HL-60 (cell line): ENCODE measurements at regions not wholly inside any gene's neighbourhood (a gene's known extent, or its start where the extent isn't known, plus 50 kb on each side); places are given as distances from the start of the nearest gene placed in this dataset.
"Not testable (repeated sequence)": the region's sequence is repeated elsewhere in the genome, so short reads cannot be mapped to it uniquely, and the experiment has no call there.

Experiments used
- DNase-seq, 2 experiments: peaks; one replicate each; pipeline ENCODE4 v3.0.0-alpha.2; 2010 to 2020; ENCODE audit warnings: low read depth in 1 of 2, low spot score in 1 of 2
- H3K27ac ChIP-seq: fragments of 250-450 bp; sonication (Bioruptor Pico); replicated peaks from 2 replicates; pipeline ENCODE4 v1.5.1; 2020; ENCODE audit warnings: mild to moderate bottlenecking, moderate library complexity
- H3K27me3 ChIP-seq: fragments of 250-450 bp; sonication (Bioruptor Pico); 2 replicates; pipeline ENCODE4 v1.5.1; 2021; ENCODE audit warnings: mild to moderate bottlenecking, moderate library complexity; ENCODE audit not compliant: insufficient read depth, poor library complexity, severe bottlenecking
- H3K4me3 ChIP-seq: replicated peaks from 2 replicates; pipeline ENCODE4 v1.5.1; 2011; ENCODE audit warnings: mild to moderate bottlenecking, control low read depth, low read length; ENCODE audit not compliant: insufficient read depth
- GABPA ChIP-seq: IDR thresholded peaks from 2 replicates; pipeline ENCODE4 v1.6.1; 2012; ENCODE audit warnings: low read depth
- POLR2AphosphoS5 ChIP-seq: IDR thresholded peaks from 2 replicates; pipeline ENCODE4 v1.6.1; 2012; ENCODE audit warnings: low read depth
- REST ChIP-seq: IDR thresholded peaks from 2 replicates; pipeline ENCODE4 v1.6.1; 2012; ENCODE audit warnings: low read depth; ENCODE audit not compliant: insufficient replicate concordance
- SPI1 ChIP-seq: IDR thresholded peaks from 2 replicates; pipeline ENCODE4 v1.6.1; 2012; ENCODE audit warnings: low read depth, mild to moderate bottlenecking, borderline replicate concordance
- TF ChIP-seq, protein P1 (sequence below): IDR thresholded peaks from one replicate; pipeline ENCODE4 v1.5.1; 2011; ENCODE audit warnings: low read length, control low read depth, inconsistent platforms; ENCODE audit not compliant: insufficient read depth

- Histone ChIP-seq H3K4me3 (no peak overlapping the region), H3K27ac (no peak overlapping the region), H3K27me3 (no peaks in the 10 kb centered on the region)
- no peak for DNase-seq
- no peak for TF ChIP-seq GABPA
- TF ChIP-seq REST: no peak
- TF ChIP-seq, protein P1, sequence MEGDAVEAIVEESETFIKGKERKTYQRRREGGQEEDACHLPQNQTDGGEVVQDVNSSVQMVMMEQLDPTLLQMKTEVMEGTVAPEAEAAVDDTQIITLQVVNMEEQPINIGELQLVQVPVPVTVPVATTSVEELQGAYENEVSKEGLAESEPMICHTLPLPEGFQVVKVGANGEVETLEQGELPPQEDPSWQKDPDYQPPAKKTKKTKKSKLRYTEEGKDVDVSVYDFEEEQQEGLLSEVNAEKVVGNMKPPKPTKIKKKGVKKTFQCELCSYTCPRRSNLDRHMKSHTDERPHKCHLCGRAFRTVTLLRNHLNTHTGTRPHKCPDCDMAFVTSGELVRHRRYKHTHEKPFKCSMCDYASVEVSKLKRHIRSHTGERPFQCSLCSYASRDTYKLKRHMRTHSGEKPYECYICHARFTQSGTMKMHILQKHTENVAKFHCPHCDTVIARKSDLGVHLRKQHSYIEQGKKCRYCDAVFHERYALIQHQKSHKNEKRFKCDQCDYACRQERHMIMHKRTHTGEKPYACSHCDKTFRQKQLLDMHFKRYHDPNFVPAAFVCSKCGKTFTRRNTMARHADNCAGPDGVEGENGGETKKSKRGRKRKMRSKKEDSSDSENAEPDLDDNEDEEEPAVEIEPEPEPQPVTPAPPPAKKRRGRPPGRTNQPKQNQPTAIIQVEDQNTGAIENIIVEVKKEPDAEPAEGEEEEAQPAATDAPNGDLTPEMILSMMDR: no peak
- TF ChIP-seq POLR2AphosphoS5: no peak
- TF ChIP-seq SPI1: no peak
Measured at GRCh38 chr5:118392491-118392890, 595.9 kb downstream of the DTWD2 start.

GRCh38 chr5:118382931-118383330, 605.4 kb downstream of the DTWD2 start:
- not testable (repeated sequence) for H3K4me3 ChIP-seq, DNase-seq, H3K27me3 ChIP-seq, H3K27ac ChIP-seq

DNA sequence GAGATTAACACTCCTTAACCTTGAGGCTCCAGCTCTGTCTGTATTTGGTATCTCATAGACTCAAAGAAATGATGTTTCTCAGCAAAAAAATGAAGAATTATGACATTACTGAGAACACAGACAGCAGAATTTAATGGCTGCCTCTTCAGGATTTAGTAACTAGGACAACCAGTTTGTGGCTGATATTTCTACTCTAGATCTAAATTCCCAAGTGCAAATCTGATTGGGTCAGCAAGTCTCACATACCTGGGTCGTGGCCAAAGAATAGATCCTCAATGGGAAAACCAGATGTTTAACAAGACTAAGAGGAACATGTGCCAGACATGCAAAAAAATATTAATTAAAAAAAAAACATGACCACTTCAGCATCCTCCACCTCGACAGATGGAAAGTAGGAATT, 608.9 kb downstream of the DTWD2 start:
- no peaks in the 10 kb centered on the region for H3K27me3 ChIP-seq
- no peak overlapping the region for H3K4me3 ChIP-seq
- TF ChIP-seq REST: no peak
- no peak for TF ChIP-seq SPI1
- TF ChIP-seq POLR2AphosphoS5: no peak
- no peak for TF ChIP-seq GABPA
- TF ChIP-seq, protein P1: no peak
- DNase-seq: no peak
- H3K27ac ChIP-seq: no peak overlapping the region

- Histone ChIP-seq H3K27me3 (no peaks in the 10 kb centered on the region), H3K27ac (no peak overlapping the region), H3K4me3 (no peak overlapping the region)
- TF ChIP-seq, protein P1: no peak
- TF ChIP-seq POLR2AphosphoS5 (no peak), GABPA (no peak), REST (no peak), SPI1 (no peak)
- DNase-seq: no peak
Measured at GRCh38 chr5:118378959-118379358, 609.4 kb downstream of the DTWD2 start.
